H9 (cell line): ENCODE measurements at regions not wholly inside any gene's neighbourhood (a gene's known extent, or its start where the extent isn't known, plus 50 kb on each side); places are given as distances from the start of the nearest gene placed in this dataset.

Experiments used
- DNase-seq: peaks from one replicate; pipeline ENCODE4 v3.0.0-alpha.2; 2017
- H2AFZ ChIP-seq: one replicate; pipeline ENCODE4 v1.6.1; 2013; ENCODE audit warnings: mild to moderate bottlenecking, low read length, control low read depth, moderate library complexity
- H2AK5ac ChIP-seq: 2 replicates; pipeline ENCODE4 v1.6.1; 2013; ENCODE audit warnings: low read length, control low read depth, mixed read lengths; ENCODE audit not compliant: insufficient read length
- H2BK120ac ChIP-seq: one replicate; pipeline ENCODE4 v1.6.1; 2013; ENCODE audit warnings: low read depth, mild to moderate bottlenecking, low read length, control low read depth, inconsistent platforms; ENCODE audit not compliant: poor library complexity, severe bottlenecking
- H2BK12ac ChIP-seq: 2 replicates; pipeline ENCODE4 v1.6.1; 2013; ENCODE audit warnings: low read length, control low read depth, mixed read lengths, low read depth; ENCODE audit not compliant: insufficient read length
- H2BK15ac ChIP-seq: 2 replicates; pipeline ENCODE4 v1.6.1; 2013; ENCODE audit warnings: low read depth, low read length, control low read depth
- H2BK20ac ChIP-seq: one replicate; pipeline ENCODE4 v1.6.1; 2013; ENCODE audit warnings: low read depth, mild to moderate bottlenecking, low read length, control low read depth, inconsistent platforms; ENCODE audit not compliant: poor library complexity, severe bottlenecking
- H2BK5ac ChIP-seq: 2 replicates; pipeline ENCODE4 v1.6.1; 2013; ENCODE audit warnings: low read length, control low read depth, mixed read lengths; ENCODE audit not compliant: insufficient read length
- H3K14ac ChIP-seq: 2 replicates; pipeline ENCODE4 v1.6.1; 2013; ENCODE audit warnings: low read length, control low read depth; ENCODE audit not compliant: insufficient read depth
- H3K18ac ChIP-seq: 2 replicates; pipeline ENCODE4 v1.6.1; 2013; ENCODE audit warnings: low read depth, mild to moderate bottlenecking, mixed read lengths, low read length, control low read depth; ENCODE audit not compliant: insufficient read length
- H3K23ac ChIP-seq: 2 replicates; pipeline ENCODE4 v1.6.1; 2013; ENCODE audit warnings: low read length, control low read depth, mixed read lengths, low read depth; ENCODE audit not compliant: insufficient read length
- H3K23me2 ChIP-seq: 2 replicates; pipeline ENCODE4 v1.6.1; 2013; ENCODE audit warnings: low read depth, mild to moderate bottlenecking, mixed read lengths, low read length, control low read depth; ENCODE audit not compliant: insufficient read length, poor library complexity, severe bottlenecking
- H3K27ac ChIP-seq: 2 replicates; pipeline ENCODE4 v1.5.1; 2013; ENCODE audit warnings: low read length, control low read depth, mixed read lengths, low read depth; ENCODE audit not compliant: insufficient read length
- H3K27me3 ChIP-seq: 2 replicates; pipeline ENCODE4 v1.6.1; 2013; ENCODE audit warnings: low read length, control low read depth, inconsistent platforms; ENCODE audit not compliant: insufficient read depth
- H3K4ac ChIP-seq: 2 replicates; pipeline ENCODE4 v1.6.1; 2013; ENCODE audit warnings: low read depth, mild to moderate bottlenecking, control low read depth, inconsistent platforms, low read length, moderate library complexity
- H3K4me1 ChIP-seq: 2 replicates; pipeline ENCODE4 v1.6.1; 2013; ENCODE audit warnings: low read length, control low read depth, inconsistent platforms; ENCODE audit not compliant: insufficient read depth
- H3K4me2 ChIP-seq: 2 replicates; pipeline ENCODE4 v1.6.1; 2013; ENCODE audit warnings: low read length, control low read depth, mixed read lengths; ENCODE audit not compliant: insufficient read length, insufficient read depth
- H3K56ac ChIP-seq: 2 replicates; pipeline ENCODE4 v1.6.1; 2013; ENCODE audit warnings: low read depth, mild to moderate bottlenecking, mixed read lengths, low read length, control low read depth; ENCODE audit not compliant: insufficient read length
- H3K79me1 ChIP-seq: 2 replicates; pipeline ENCODE4 v1.6.1; 2013; ENCODE audit warnings: low read depth, mild to moderate bottlenecking, moderate library complexity, low read length, control low read depth, inconsistent platforms; ENCODE audit not compliant: insufficient read depth, poor library complexity, severe bottlenecking
- H3K79me2 ChIP-seq: 2 replicates; pipeline ENCODE4 v1.6.1; 2013; ENCODE audit warnings: low read length, control low read depth, inconsistent platforms; ENCODE audit not compliant: insufficient read depth
- H3K9ac ChIP-seq: 2 replicates; pipeline ENCODE4 v1.6.1; 2013; ENCODE audit warnings: low read length, control low read depth, mixed read lengths; ENCODE audit not compliant: insufficient read length; ENCODE audit errors: extremely low read depth
- H3K9me3 ChIP-seq: one replicate; pipeline ENCODE4 v1.6.1; 2013; ENCODE audit warnings: low read depth, low read length, inconsistent platforms; ENCODE audit not compliant: control insufficient read depth
- H3T11ph ChIP-seq: one replicate; pipeline ENCODE4 v1.6.1; 2013; ENCODE audit warnings: mild to moderate bottlenecking, low read length, control low read depth, inconsistent platforms
- H4K20me1 ChIP-seq: one replicate; pipeline ENCODE4 v1.6.1; 2013; ENCODE audit not compliant: control insufficient read depth, insufficient read length, insufficient read depth
- H4K5ac ChIP-seq: 2 replicates; pipeline ENCODE4 v1.6.1; 2013; ENCODE audit warnings: low read depth, mild to moderate bottlenecking, mixed read lengths, low read length, control low read depth; ENCODE audit not compliant: insufficient read length
- H4K8ac ChIP-seq: replicated peaks from 2 replicates; pipeline ENCODE4 v1.6.1; 2013; ENCODE audit warnings: low read length, control low read depth, mixed read lengths, low read depth; ENCODE audit not compliant: insufficient read length
- H4K91ac ChIP-seq: 2 replicates; pipeline ENCODE4 v1.6.1; 2013; ENCODE audit warnings: low read depth, mild to moderate bottlenecking, moderate library complexity, mixed read lengths, low read length, control low read depth; ENCODE audit not compliant: insufficient read length
- H3K27ac Mint-ChIP-seq, 3 experiments: 2 replicates in 2 of 3; 3 replicates in 1 of 3; pipeline ENCODE4 v1.8.0; 2020 to 2021; ENCODE audit warnings: mixed read lengths in 3 of 3, mild to moderate bottlenecking in 1 of 3, moderate library complexity in 1 of 3
- H3K27me3 Mint-ChIP-seq: 2 replicates; pipeline ENCODE4 v1.8.0; 2021; ENCODE audit warnings: low read depth, mild to moderate bottlenecking, moderate library complexity, mixed read lengths
- H3K36me3 Mint-ChIP-seq, 3 experiments: 2 replicates in 2 of 3; 3 replicates in 1 of 3; pipeline ENCODE4 v1.8.0; 2020 to 2021; ENCODE audit warnings: low read depth in 3 of 3, mixed read lengths in 3 of 3; ENCODE audit not compliant: insufficient read depth in 1 of 3
- H3K4me1 Mint-ChIP-seq, 2 experiments: 2 replicates each; pipeline ENCODE4 v1.8.0; 2020; ENCODE audit warnings: mixed read lengths in 2 of 2
- H3K4me3 Mint-ChIP-seq, 2 experiments: 2 replicates in 1 of 2; 3 replicates in 1 of 2; pipeline ENCODE4 v1.8.0; 2020 to 2021; ENCODE audit warnings: mild to moderate bottlenecking in 2 of 2, mixed read lengths in 2 of 2, moderate library complexity in 1 of 2
- H3K9me3 Mint-ChIP-seq, 2 experiments: 2 replicates in 1 of 2; 3 replicates in 1 of 2; pipeline ENCODE4 v1.8.0; 2020; ENCODE audit warnings: mild to moderate bottlenecking in 2 of 2, mixed read lengths in 2 of 2, moderate library complexity in 1 of 2
- CTCF ChIP-seq: fragments of 200-600 bp; sonication (generic); conservative IDR thresholded peaks from 3 replicates; pipeline ENCODE4 v1.8.0; 2021; ENCODE audit warnings: antibody characterized with exemption, mild to moderate bottlenecking
- WGBS: extraction: QIAGEN DNeasy Blood & Tissue Kit; methylation state at CpG from one replicate; pipeline ENCODE4 v1.1.7; 2013; ENCODE audit warnings: missing lambda C conversion rate, low lambda C conversion rate, mixed read lengths; ENCODE audit not compliant: insufficient read length; ENCODE audit errors: extremely low coverage; 5-methylcytosine and 5-hydroxymethylcytosine counted together

- Histone ChIP-seq H4K20me1 (no peaks in the 10 kb centered on the region), H3K14ac (no peak overlapping the region), H3K4ac (no peak overlapping the region), H3K79me1 (no peaks in the 10 kb centered on the region), H2AFZ (no peak overlapping the region), H4K91ac (no peak overlapping the region), H4K8ac (no peak overlapping the region), H3K23ac (no peak overlapping the region), H3T11ph (no peak overlapping the region), H2BK120ac (no peak overlapping the region), H3K79me2 (no peaks in the 10 kb centered on the region), H2BK12ac (no peak overlapping the region), H2BK15ac (no peak overlapping the region), H4K5ac (no peak overlapping the region), H3K27ac (no peak overlapping the region), H3K23me2 (no peaks in the 10 kb centered on the region), H3K18ac (no peak overlapping the region), H3K27me3 (no peaks in the 10 kb centered on the region), H3K4me1 (no peaks in the 10 kb centered on the region), H3K56ac (no peak overlapping the region), H2BK5ac (no peak overlapping the region), H3K4me2 (no peak overlapping the region), H3K9ac (no peak overlapping the region), H2BK20ac (no peak overlapping the region), H3K9me3 (no peaks in the 10 kb centered on the region), H2AK5ac (no peak overlapping the region)
- Mint-ChIP-seq H3K36me3 (no peaks in the 10 kb centered on the region), H3K9me3 (no peaks in the 10 kb centered on the region; a peak in 1 of 5 replicates), H3K4me1 (no peaks in the 10 kb centered on the region), H3K4me3 (no peak overlapping the region), H3K27ac (no peak overlapping the region), H3K27me3 (no peaks in the 10 kb centered on the region)
- WGBS = no CpG with 5 or more reads among the region's 2 CpGs
- TF ChIP-seq CTCF = no peak
- DNase-seq = no peak
Observed at GRCh38 chr2:12585784-12586183, 131.0 kb upstream of the TRIB2 start.
